ENCODE measurements at regions not wholly inside any gene's neighbourhood (a gene's known extent, or its start where the extent isn't known, plus 50 kb on each side); places are given as distances from the start of the nearest gene placed in this dataset.

DNA sequence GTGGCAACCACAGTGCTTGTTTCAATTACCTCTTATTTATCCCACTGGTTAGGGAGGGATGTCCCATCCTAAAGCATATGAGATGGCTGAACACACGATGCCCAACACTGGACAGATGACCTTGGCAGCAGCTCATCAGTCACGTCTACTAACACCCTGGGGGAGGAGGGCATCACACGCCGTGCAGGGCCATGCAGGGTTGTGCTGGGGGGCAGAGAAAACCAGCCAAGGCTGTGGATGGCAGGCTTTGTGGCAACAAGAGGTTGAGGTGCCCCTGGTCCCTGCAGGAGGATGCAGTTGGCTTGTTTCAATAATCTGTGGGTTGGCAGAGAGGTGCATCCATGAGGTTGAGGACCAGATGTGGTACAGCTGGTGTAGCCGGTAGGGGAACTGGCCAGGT is 293.7 kb upstream of the SULF2 start:
- no peaks in the 10 kb centered on the region for H3K4me1 Mint-ChIP-seq
- H3K27ac Mint-ChIP-seq, result no peak overlapping the region
- H3K36me3 Mint-ChIP-seq, result no peaks in the 10 kb centered on the region
- no peaks in the 10 kb centered on the region for H3K9me3 Mint-ChIP-seq
- peaks cover 5% of the 10 kb centered on the region for H3K27me3 Mint-ChIP-seq
- no peak overlapping the region for H3K4me3 Mint-ChIP-seq

DNA sequence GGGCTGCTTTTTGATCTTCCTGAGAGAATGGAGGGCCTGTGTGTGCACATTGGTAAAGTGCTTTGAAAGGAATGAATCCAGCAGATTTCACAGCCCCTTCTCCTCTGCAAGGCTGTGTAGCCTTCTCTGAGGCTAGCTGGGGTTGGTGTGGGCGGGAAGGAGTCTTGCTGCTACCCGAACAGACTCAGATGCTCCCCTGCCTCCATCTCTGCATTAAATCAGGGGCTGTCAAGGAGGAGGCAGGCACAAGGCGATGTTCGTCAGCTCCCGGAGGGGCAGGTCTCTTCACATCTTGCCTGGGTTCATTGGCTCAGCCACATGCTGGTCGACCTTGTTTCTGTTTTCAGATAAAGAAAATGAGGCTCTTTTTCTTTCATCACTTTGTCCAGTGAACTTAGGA is 291.5 kb upstream of the SULF2 start:
- peaks cover 2% of the 10 kb centered on the region for H3K27me3 Mint-ChIP-seq
- H3K9me3 Mint-ChIP-seq, result no peaks in the 10 kb centered on the region
- H3K36me3 Mint-ChIP-seq, result no peaks in the 10 kb centered on the region
- H3K27ac Mint-ChIP-seq, result no peak overlapping the region
- no peaks in the 10 kb centered on the region for H3K4me1 Mint-ChIP-seq
- no peak overlapping the region for H3K4me3 Mint-ChIP-seq

DNA sequence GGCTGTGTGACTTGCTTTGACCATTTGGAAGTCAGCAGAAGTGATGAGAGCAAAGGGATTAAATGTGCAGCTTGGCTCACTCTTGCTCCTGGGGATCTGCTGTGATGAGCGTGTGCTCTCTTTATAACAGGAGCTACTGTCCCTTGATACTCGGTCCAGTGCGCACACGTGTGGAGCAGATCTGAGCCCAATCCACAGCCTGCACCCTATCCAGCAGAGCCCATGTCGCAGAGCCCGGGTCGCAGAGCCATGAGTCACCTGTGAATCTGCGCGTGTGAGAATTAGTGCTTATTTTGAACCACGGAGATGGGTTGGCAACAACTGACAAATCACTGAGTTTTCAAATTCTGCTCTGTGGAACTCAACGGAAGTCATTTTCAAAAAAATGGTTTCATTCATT is 291.0 kb upstream of the SULF2 start:
- Mint-ChIP-seq H3K4me3 (no peak overlapping the region), H3K27me3 (peaks cover 3% of the 10 kb centered on the region), H3K36me3 (no peaks in the 10 kb centered on the region), H3K27ac (no peak overlapping the region), H3K4me1 (no peaks in the 10 kb centered on the region), H3K9me3 (no peaks in the 10 kb centered on the region)

DNA sequence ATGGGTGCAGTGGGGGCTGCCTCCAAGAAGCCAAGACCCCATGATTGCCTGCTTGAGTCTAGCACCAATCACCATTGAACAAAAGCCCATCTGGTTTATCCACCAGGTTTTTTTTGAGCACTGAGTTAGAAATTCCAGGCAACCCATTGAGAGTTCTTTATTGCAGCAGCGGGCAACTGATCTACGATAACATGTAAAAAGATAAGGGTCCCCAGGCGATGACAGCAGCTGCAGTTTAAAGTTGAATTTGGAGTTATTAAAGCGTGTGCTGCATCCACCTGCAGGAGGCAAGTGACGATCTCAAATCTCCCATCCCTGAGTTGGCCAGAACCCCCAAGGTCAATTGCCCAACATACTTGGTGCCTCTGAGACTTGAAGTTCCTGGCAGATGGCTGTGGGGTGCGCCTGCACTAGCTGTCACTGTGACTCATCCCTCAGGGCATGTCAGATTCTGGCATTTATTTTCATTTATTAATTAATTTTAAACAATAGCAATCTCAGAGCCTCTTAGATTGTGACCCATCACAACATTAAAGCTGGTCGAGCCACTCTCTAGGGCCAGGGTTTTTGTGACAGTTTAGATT is 290.4 kb upstream of the SULF2 start:
- no peaks in the 10 kb centered on the region for H3K36me3 Mint-ChIP-seq
- no peaks in the 10 kb centered on the region for H3K9me3 Mint-ChIP-seq
- no peak overlapping the region for H3K27ac Mint-ChIP-seq
- no peaks in the 10 kb centered on the region for H3K4me1 Mint-ChIP-seq
- H3K4me3 Mint-ChIP-seq, result no peak overlapping the region
- peaks cover 5% of the 10 kb centered on the region for H3K27me3 Mint-ChIP-seq

DNA sequence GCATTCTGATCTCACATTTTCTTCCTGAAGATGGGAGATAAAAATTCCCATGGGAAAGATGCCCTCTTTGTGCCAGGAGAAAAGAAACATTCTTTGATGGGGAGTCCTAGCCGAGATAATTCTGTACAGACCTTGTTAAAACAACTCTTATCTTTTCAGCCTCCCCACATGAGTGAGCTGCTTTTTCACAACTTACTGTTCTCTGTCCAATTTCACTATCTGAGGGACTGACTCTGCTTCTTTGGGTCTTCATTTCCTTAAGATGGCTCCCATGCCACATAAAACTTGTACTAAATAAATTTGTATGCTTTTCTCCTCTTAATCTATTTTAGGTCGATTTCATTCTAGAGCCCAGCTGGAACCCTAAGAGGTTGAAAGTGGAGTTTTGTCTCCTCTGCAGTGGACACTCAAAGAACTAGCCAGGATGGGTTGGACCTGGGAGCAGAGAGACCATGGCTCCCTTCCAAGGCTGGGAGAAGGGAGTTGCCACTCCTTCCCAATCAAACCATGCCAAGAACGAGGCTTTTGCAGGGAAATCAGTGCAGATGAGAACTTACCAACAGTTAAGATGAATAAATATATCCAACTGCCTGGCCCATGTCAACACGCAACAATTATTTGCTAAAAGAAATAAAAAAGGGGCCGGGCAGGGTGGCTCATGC is 285.8 kb upstream of the SULF2 start:
- H3K9me3 Mint-ChIP-seq, result no peaks in the 10 kb centered on the region
- H3K27me3 Mint-ChIP-seq, result peaks cover 7% of the 10 kb centered on the region
- no peak overlapping the region for H3K4me3 Mint-ChIP-seq
- H3K36me3 Mint-ChIP-seq, result no peaks in the 10 kb centered on the region
- no peak overlapping the region for H3K27ac Mint-ChIP-seq
- no peaks in the 10 kb centered on the region for H3K4me1 Mint-ChIP-seq

DNA sequence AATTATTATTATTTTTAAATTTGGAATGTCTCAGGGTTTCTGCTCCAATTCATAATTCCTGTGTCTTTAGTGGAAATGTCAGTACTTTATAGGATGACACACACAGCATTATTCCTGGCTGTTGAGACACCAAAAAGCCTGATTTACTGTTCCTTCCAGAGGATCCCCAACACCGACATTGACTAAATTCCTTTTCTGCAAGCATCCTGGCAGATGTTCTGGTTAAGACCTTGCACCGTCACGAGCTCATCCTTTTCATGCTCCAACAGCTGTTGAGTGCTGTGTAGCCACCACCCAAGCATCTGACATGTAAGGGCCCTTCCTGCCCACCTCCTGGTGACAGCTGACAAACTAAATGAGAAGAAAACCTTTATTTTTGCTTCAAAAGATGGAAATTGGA is 284.3 kb upstream of the SULF2 start:
- Mint-ChIP-seq H3K4me1 (no peaks in the 10 kb centered on the region), H3K36me3 (no peaks in the 10 kb centered on the region), H3K27ac (no peak overlapping the region), H3K9me3 (no peaks in the 10 kb centered on the region), H3K4me3 (no peak overlapping the region), H3K27me3 (peaks cover 7% of the 10 kb centered on the region)

DNA sequence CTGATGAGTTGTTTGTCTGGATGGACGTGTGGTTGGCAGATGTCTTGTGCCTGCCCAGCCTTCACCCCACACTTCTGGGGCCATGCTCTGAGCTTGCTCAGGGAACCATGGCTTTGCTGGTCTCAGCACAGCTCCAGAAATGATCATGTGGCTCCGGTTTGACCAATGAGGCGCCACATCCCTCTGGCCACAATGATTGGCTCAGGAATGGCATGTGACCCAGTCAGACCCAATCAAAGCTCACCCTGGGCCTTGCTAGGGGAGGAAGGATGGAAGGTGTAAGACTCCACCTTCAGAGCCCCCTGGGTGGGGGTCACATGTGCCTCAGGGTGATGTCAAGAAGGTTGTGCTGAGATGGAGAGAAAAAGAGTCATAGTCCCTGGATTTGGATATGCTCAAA is 281.6 kb upstream of the SULF2 start:
- H3K27ac Mint-ChIP-seq, result no peak overlapping the region
- no peaks in the 10 kb centered on the region for H3K9me3 Mint-ChIP-seq
- H3K36me3 Mint-ChIP-seq, result no peaks in the 10 kb centered on the region
- no peak overlapping the region for H3K4me3 Mint-ChIP-seq
- no peaks in the 10 kb centered on the region for H3K4me1 Mint-ChIP-seq
- peaks cover 7% of the 10 kb centered on the region for H3K27me3 Mint-ChIP-seq

DNA sequence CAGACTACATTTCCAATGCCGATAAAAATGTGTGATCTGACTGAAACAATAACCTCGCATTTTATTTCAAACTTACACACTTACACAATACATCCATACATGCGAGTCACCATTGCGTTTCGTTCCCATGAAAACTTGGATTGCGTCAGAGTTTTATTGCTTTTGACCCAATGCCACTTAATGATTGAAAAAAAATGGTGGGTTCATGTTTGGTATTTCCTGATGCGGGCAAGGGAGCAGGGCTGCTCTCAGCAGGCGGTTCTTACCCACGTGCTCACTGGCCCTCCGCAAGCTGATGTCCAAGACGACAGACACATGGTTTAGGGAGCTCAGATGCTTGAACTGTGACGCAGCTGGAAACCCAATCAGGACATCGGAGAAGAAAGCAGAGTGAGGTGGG is 281.0 kb upstream of the SULF2 start:
- Mint-ChIP-seq H3K27ac (no peak overlapping the region), H3K36me3 (no peaks in the 10 kb centered on the region), H3K4me3 (no peak overlapping the region), H3K27me3 (peaks cover 6% of the 10 kb centered on the region), H3K9me3 (no peaks in the 10 kb centered on the region), H3K4me1 (no peaks in the 10 kb centered on the region)

DNA sequence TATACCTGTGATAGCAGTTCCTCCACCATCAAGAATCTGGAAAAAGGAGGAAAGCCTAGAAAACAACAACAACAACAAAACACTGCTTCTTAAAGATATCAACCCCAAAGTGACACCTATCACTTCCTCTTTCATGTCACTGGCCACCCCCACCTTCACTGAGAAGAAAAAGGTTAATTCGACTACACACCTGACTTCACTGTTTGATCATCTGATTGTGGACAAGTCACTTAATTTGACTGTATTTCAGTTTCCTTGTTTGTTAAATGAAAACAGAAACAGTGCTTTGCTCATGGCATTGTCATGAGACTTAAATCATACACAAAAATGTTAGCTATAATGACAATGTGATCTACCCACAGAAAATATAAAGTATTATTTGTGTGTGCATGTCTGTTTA is 280.6 kb upstream of the SULF2 start:
- H3K27me3 Mint-ChIP-seq, result peaks cover 4% of the 10 kb centered on the region
- H3K36me3 Mint-ChIP-seq, result no peaks in the 10 kb centered on the region
- H3K9me3 Mint-ChIP-seq, result no peaks in the 10 kb centered on the region
- no peak overlapping the region for H3K27ac Mint-ChIP-seq
- no peak overlapping the region for H3K4me3 Mint-ChIP-seq
- H3K4me1 Mint-ChIP-seq, result no peaks in the 10 kb centered on the region

DNA sequence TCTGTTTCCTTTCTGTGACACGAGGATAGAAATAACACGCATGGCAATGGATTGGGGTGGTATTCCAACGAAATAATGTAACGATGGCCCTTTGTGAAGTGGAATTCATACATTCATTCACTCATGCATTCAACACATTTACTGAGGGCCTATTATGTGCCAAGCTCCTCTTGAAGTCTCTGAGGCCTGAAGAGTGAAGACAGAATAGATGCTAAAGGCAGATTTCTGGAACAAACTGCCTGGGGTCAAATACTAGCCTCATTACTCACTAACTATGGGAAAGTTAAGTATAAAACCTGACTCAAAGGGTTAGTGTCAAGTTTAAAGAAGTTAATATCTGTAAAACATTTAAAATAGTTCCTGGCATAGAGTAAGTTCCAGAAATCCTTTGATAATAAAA is 279.6 kb upstream of the SULF2 start:
- Mint-ChIP-seq H3K9me3 (no peaks in the 10 kb centered on the region), H3K27ac (no peak overlapping the region), H3K4me3 (no peak overlapping the region), H3K36me3 (no peaks in the 10 kb centered on the region), H3K27me3 (peaks cover 4% of the 10 kb centered on the region), H3K4me1 (no peaks in the 10 kb centered on the region)

DNA sequence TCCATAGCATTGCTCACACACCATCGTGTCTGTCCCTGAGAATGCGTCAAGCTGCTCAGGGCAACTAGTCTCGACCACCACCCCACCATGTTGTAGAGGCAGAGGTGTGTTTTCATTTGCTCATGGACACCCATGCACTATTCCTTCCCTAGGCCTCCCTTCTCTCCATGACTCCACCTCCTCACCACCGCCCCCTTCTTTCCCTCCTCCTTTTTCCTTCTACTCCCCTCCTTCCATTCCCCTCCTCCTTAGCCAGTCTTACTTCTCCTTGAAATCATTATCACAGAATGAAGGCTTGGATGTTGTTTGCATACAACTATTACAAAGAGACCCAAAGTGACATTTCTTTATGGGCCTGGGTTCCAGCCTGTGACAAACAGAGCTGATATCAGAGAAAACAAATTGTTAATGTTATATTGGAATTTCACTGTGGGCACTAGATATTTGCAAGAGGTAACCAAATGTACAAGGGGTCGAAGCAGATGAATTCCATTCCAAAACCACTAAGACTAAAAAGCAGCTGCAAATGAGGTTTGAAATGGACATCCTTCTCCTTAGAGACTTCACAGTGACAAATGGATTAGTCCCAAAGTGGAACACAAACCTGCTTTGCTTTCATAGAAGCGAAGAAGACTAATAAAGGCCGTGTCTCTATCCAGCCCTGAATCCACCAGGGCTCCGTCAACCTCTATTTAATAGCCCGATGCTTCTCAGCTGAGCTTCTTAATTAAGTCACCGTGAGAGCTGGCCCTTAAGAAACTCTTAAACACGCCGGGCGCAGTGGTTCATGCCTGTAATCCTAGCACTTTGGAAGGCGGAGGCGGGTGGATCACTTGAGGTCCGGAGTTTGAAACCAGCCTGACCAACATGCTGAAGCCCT is 275.8 kb upstream of the SULF2 start:
- no peaks in the 10 kb centered on the region for H3K4me1 Mint-ChIP-seq
- no peak overlapping the region for H3K4me3 Mint-ChIP-seq
- no peaks in the 10 kb centered on the region for H3K36me3 Mint-ChIP-seq
- H3K27ac Mint-ChIP-seq, result no peak overlapping the region
- H3K27me3 Mint-ChIP-seq, result peaks cover 4% of the 10 kb centered on the region
- H3K9me3 Mint-ChIP-seq, result no peaks in the 10 kb centered on the region

DNA sequence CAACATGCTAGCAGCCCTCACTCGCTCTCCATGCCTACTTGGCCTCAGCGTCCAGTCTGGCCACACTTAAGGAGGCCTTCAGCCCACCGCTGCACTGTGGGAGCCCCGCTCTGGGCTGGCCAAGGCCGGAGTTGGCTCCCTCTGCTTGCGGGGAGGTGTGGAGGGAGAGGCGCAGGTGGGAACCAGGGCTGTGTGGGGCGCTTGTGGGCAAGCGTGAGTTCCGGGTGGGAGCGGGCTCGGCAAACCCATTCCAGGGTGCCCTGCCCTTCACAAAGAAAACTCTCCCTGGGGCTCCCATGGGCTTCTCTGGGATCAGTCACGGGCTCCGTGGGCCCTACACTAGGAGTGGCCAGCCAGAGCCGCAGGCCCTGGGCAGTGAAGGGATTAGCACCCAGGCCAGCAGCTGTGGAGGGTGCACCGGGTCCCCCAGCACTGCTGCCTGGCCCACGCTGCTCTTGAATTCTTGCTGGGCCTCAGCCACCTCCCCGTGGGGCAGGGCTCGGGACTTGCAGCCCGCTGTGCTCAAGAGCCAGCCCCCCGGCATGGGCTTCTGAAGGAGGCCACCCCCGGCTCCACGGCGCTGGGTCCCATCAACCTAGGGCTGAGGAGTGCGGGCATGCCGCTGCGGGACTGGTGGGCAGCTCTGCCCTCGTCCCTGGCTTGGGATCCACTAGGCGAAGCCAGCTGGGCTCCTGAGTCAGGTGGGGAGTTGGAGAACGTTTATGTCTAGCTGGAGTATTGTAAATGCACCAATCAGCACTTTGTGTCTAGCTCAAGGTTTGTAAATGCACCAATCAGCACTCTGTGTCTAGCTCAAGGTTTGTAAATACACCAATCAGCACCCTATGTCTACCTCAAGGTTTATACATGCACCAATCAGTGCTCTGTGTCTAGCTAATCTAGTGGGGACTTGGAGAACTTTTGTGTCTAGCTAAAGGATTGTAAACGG is 273.6 kb upstream of the SULF2 start:
- no peak overlapping the region for H3K27ac Mint-ChIP-seq
- H3K27me3 Mint-ChIP-seq, result peaks cover 9% of the 10 kb centered on the region
- peaks cover 5% of the 10 kb centered on the region for H3K9me3 Mint-ChIP-seq
- H3K4me1 Mint-ChIP-seq, result no peaks in the 10 kb centered on the region
- H3K4me3 Mint-ChIP-seq, result no peak overlapping the region
- H3K36me3 Mint-ChIP-seq, result no peaks in the 10 kb centered on the region

DNA sequence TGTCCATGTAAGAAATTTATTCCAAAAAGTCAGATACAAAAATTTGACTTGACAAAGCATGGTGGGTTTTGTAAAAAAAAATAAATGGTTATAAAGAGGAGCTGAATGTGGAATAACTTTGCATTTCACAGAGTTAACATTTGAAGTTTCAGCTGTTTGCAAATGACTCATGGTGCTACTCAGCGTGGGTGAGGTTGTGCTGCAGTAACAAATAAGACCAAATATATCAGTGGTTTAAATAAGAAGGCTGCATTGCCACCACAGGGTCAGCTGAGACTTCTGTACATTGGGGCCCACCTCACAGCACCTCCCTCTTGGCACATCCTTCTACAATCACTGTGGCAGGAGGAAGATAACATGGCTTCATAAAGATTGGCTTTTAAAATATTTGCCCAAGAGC is 272.5 kb upstream of the SULF2 start:
- Mint-ChIP-seq H3K4me1 (no peaks in the 10 kb centered on the region), H3K27me3 (peaks cover 12% of the 10 kb centered on the region), H3K9me3 (peaks cover 5% of the 10 kb centered on the region), H3K4me3 (no peak overlapping the region), H3K27ac (no peak overlapping the region), H3K36me3 (no peaks in the 10 kb centered on the region)

DNA sequence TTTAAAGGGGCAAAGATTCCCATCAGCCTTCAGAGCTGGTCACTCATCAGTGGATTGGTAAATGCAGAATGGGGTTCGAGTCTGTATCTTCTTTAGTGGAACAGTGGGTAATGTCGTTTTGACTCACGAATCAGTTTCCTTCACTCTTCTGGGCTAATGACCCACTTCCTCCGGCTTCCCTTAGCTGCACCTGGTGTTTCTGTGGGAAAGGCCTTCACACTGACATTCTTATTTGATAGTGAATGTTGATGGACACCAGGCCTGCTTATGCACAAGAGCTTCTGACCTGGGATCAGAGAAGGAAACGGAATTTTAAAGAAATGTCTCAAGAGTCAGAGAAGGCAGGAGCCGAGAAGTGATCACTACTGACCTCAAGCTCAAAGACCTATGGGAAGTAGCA is 272.0 kb upstream of the SULF2 start:
- Mint-ChIP-seq H3K27ac (no peak overlapping the region), H3K4me1 (no peaks in the 10 kb centered on the region), H3K36me3 (no peaks in the 10 kb centered on the region), H3K9me3 (peaks cover 5% of the 10 kb centered on the region), H3K4me3 (no peak overlapping the region), H3K27me3 (peaks cover 13% of the 10 kb centered on the region)

DNA sequence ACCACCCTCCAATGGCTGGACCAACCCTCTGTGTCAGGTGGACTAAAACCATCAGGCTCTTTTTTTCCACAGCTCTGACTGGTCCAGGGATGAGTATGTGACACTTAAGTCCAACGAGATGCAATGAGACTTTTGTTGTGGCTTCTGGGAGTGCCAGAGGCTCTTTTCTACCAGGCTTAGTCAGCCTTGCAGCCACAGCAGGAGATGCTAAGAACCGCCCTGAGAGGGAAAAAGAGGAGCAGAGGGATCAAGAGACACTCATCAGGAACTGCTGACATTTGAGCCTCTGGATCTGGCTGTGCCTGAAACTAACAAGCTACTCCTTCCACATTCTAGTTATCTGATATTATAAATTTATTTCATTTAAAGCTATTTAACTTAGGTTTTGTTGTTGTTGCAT is 270.9 kb upstream of the SULF2 start:
- Mint-ChIP-seq H3K36me3 (no peaks in the 10 kb centered on the region), H3K4me3 (no peak overlapping the region), H3K9me3 (peaks cover 5% of the 10 kb centered on the region), H3K27ac (no peak overlapping the region), H3K27me3 (peaks cover 15% of the 10 kb centered on the region), H3K4me1 (no peaks in the 10 kb centered on the region)

All from activated naive CD4-positive, alpha-beta T cell treated with anti-CD3 and anti-CD28 coated beads, Interleukin-2, amount 50 U/mL, for 24 hours (primary cell).